PFSK-1 (cell line): ENCODE measurements at regions not wholly inside any gene's neighbourhood (a gene's known extent, or its start where the extent isn't known, plus 50 kb on each side); places are given as distances from the start of the nearest gene placed in this dataset.

ENCODE experiments used
- POLR2AphosphoS5 ChIP-seq: IDR thresholded peaks from 2 replicates; pipeline ENCODE4 v1.6.1; 2012; ENCODE audit warnings: low read depth, mild to moderate bottlenecking, control low read depth, low read length, moderate library complexity
- SIN3A ChIP-seq: IDR thresholded peaks from 2 replicates; pipeline ENCODE4 v1.6.1; 2012; ENCODE audit warnings: mild to moderate bottlenecking, low read length, moderate library complexity, borderline replicate concordance; ENCODE audit not compliant: insufficient read depth
- TAF1 ChIP-seq: IDR thresholded peaks from 2 replicates; pipeline ENCODE4 v1.6.1; 2012; ENCODE audit warnings: low read length, control low read depth, borderline replicate concordance; ENCODE audit not compliant: insufficient read depth
- TF ChIP-seq, protein P1 (sequence below), 2 experiments: IDR thresholded peaks; 2 replicates each; pipeline versions ENCODE4 v1.6.1 to v1.8.0; 2011 to 2012; ENCODE audit warnings: low read depth in 2 of 2, low read length in 2 of 2, control low read depth in 1 of 2, inconsistent platforms in 1 of 2, mild to moderate bottlenecking in 1 of 2, moderate library complexity in 1 of 2; ENCODE audit not compliant: insufficient read depth in 1 of 2

DNA sequence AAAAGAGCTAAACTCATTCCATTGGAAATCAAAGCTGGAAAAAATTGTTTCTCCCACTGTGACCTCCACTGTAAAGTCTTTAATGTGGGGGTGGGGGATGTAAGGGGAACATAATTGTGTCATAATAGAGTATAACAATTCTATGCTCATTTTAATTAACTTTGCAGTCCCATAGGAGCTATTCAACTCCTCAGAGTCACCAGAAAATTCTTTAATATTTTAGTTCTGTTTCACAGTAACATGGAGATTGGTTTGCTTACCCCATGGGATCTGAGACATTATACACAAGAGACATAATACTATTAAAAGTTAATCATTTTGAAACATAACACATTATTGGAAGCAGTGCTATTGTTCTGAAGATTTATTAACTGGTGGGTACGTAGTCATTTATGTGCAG is 765.9 kb upstream of the GRM7 start:
- TF ChIP-seq POLR2AphosphoS5 (no peak), TAF1 (no peak), SIN3A (no peak)
- TF ChIP-seq, protein P1, sequence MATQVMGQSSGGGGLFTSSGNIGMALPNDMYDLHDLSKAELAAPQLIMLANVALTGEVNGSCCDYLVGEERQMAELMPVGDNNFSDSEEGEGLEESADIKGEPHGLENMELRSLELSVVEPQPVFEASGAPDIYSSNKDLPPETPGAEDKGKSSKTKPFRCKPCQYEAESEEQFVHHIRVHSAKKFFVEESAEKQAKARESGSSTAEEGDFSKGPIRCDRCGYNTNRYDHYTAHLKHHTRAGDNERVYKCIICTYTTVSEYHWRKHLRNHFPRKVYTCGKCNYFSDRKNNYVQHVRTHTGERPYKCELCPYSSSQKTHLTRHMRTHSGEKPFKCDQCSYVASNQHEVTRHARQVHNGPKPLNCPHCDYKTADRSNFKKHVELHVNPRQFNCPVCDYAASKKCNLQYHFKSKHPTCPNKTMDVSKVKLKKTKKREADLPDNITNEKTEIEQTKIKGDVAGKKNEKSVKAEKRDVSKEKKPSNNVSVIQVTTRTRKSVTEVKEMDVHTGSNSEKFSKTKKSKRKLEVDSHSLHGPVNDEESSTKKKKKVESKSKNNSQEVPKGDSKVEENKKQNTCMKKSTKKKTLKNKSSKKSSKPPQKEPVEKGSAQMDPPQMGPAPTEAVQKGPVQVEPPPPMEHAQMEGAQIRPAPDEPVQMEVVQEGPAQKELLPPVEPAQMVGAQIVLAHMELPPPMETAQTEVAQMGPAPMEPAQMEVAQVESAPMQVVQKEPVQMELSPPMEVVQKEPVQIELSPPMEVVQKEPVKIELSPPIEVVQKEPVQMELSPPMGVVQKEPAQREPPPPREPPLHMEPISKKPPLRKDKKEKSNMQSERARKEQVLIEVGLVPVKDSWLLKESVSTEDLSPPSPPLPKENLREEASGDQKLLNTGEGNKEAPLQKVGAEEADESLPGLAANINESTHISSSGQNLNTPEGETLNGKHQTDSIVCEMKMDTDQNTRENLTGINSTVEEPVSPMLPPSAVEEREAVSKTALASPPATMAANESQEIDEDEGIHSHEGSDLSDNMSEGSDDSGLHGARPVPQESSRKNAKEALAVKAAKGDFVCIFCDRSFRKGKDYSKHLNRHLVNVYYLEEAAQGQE (IDR thresholded peaks at IDR 0.05; ENCODE audit: insufficient read depth in 1 of 2, low read depth in 2 of 2, low read length in 2 of 2) = no peak
